GM18907 (cell line): ENCODE measurements at regions not wholly inside any gene's neighbourhood (a gene's known extent, or its start where the extent isn't known, plus 50 kb on each side); places are given as distances from the start of the nearest gene placed in this dataset.
"Not testable (repeated sequence)": the region's sequence is repeated elsewhere in the genome, so short reads cannot be mapped to it uniquely, and the experiment has no call there.

Experiments used
- ATAC-seq: cut with Tn5 transposase; IDR thresholded peaks from one replicate; pipeline ENCODE4 v1.9.1; 2021; ENCODE audit warnings: mild to moderate bottlenecking, moderate library complexity; ENCODE audit not compliant: unreplicated experiment

DNA sequence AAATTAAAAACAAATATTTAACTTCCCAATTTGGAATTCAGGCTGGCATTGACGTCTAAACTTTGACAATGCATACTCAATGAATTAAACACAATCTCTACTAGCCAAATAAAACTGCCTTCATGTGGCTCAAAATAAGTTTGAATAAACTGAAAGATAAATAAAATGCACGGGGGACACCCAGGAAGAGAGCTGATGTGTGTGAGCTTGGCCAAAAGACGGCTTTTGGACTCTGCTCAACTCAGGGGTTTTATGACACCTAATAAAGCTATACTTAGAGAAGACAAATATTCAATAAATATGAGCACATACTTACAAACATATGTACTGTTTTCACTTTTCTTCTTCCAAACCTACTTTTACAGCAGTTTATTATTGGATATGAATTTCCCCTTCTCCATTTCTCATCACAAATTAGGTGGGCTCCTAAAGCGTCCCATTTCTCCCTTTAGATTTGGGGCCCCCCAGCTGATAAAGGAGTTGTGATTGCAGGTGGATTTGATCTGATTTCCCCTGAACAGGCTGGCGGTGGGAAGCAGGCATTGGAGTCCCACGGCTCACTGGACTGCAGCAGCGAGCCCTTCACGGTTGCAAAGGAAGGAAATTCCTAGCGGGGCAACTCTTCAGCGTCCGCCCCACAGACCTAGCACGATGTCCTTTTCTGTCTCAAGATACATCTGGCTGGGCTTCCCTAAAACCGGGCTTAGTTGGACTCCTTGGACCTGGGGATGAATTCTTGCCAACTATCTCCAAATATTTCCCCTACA is 79.6 kb downstream of the INSIG1 start:
- no peak for ATAC-seq

DNA sequence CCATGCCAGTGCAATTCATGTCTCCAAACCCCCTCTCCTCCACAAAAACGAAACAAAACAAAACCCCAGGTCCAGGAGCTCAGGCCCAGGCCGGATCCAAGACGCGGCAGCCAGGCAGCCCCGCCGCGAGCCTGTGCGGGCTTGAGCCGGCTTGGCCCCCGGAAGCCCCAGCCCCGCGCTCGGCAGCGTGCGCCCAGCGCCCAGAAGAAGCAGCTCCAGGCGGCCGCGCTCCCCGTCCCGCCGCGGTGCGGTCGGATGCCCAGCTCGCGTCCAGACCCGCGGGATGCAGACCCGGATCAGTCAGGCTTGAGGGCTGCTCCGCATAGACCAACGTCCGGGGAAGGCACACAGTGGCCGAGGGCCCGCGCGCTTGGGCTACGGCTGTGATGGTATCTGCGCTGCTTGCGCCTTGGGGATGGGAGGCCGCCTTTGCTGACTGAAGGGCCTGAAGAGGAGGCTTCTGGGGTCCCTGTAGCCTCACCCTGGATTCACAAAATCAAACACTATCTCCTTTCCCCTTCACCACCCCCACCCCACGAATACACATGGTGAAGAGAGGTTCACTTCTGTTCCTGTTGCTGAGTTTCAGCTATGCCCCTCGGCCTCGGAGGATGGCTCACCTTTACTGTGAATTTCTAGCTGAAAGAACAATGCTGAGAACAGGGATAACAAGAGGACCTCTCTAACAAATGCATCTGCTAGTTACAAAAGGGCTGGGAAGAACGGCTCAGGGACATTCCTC is 79.9 kb upstream of the EN2 start:
- no peak for ATAC-seq

DNA sequence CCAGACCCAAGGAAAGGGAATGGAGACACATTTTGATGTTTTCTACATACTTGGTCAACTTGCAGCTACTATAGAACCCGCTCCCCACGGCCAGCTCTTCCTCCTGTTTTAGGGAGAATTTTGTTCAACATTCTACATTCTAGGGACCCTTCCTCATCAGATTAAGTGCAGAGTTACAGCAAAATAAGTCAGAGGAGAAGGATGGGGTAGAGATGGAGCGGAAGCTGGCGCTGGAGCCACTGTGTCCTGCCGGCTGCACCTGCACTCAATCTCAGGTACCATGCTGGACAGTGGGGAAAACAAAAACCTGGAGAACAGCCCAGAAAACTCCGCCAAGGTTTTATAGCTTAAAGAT is 79.4 kb upstream of the EN2 start:
- ATAC-seq, result no peak

DNA sequence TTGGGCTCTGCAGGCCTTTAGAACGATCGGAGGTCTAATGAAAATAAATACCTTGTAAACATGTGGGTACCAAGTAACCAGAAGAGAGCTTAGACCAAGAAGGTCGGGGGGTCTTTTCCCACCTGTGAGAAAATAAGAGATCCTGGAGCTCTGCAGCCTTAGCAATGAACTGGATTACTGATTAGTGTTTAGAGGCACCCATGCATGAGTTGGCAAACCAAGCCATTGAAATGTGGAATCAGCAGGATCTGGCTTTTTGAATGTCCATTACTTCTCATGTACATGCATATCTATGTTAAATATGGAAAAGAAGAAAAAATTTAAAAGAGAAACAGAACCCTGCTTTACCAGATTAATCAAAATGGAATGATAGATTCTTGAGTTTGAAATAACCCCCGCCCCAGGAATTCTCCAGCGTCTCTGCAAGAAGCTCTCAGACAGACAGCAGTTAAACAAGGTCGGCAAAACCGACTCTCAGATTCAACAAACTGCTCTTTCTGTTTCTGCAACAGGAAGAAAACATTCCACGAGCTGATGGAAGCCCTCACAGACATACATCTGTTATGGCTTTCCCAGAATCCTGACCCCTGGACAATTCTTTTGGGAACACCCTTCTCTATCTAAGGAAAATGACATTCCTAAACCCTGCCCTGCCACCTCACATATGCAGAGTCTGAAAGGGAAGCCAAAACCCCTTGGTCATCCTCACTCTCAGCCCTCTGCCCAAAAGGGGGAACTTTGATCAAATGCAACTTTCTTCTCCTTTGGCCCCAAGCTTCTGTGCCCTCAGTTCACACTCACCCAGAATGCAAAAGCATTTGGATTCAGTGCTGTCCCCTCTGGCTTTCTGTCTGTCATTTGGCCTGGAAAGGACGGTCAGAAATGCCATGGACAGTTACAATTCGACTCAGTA is 78.7 kb upstream of the EN2 start:
- no peak for ATAC-seq

DNA sequence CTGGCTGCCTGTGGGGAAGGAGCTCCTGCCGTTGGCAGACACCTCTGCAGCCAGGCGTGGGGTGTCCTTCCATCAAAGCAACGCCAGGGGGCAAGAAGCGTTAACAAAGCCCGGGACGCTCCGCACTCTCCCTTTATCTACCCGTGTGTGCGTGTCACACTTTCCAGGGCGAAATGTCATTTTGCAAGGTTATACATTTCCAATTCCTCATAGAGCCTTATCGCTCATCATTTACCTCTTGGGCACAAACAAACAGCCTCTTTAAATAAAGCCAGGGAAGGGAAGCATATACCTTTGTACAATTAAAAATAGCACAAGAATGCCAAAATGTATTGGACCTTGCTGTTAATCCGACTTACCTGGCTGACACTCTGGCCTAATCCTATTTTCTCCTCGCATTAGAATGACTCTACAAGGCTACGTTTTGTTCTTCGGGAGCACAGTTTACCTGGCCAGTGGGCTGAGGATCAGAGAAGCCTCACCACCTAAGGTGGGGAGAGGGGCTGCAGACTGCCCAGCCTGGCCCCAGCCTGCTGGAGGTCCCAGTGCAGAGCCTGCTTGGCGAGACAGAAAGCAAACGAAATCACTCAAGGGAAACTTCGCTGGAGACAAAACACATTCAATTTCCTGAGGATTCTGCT is 77.6 kb upstream of the EN2 start:
- peak; percentile 90 for ATAC-seq

DNA sequence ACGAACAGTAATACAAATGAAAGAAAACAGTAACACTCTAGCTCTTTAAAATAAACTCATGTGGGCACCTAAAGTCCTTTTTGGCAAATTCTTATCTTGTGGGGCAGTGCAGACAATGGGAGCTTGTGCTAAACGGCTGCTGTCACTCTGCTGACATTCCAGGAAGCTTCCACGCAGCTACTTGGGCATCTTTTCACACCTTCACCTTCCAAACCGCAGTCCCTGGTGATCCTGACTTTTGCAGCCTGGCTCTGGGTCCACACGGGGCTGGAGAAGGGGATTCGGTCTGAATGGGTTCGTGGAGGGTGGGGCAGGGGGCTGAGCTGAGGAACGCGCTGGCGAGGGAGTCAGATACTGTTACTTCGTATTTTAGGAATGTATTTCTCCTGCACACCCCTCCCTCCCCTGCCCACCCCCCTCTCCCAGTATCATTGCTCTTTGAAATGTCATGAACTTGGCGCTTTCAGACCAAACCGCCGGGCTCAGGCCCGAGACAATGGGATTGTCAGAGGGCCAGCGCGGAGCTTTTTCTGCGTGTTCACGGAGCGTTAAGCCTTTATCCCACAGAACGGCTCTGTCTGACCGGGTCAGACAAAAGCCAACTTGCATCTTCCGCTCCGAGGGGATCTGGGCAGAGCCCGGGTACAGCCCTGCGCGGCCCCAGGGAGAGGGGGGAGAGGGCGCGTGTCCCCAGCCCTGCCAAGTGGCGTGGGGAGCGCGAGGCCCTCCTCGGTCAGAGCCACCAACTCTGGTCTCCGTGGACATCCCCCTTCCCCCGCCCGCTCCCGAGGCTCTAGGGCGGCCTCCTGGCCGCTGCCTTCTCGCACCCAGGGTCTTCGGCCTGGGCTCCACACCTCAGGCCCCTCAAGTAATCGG is 76.7 kb upstream of the EN2 start:
- no peak for ATAC-seq

DNA sequence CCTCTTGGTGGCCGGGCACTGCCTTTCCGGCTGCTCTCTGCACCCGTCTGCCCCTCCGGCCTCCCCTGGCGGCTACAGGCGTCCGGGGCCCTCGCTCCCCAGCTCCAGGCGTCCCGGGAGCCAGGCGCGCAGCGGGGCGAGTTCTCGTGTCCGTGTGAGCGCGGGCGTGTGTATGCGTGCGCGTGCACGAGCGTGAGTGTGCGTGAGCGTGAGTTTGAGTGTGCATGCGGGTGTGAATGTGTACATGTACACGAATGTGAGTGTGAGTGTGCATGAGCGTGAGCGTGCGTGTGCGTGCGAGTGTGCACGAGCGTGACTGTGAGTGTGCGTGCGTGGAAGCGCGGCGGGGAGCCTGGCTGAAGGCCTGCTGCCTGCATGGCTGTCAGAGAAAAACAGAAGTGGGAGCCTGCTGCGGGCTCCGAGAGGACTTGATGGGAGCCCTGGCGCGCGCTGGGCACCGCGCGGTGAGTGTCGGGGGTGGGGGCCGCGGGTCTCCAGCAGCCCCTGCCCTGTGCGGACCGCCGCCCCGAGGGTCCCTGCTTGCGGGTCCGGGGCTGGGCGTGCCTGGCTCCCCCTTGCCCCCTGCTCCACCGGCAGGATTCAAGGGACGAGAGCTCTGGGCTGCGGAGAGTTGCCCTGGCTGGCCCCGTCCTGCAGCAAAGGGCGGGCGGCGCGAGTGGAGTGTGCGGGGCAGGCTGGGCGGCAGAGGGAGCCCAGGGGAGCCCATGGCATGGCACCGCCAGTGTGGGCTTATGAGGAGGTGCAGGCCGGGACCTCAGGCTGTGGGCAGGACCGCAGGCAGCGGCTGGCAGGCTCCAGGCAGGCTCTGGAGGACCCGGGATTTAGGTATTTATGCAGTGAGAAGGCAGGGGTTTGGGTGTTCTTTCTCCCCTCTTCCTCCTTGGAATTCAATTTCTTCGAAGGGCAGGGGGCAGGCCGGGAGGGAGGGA is 75.8 kb upstream of the EN2 start:
- no peak for ATAC-seq

DNA sequence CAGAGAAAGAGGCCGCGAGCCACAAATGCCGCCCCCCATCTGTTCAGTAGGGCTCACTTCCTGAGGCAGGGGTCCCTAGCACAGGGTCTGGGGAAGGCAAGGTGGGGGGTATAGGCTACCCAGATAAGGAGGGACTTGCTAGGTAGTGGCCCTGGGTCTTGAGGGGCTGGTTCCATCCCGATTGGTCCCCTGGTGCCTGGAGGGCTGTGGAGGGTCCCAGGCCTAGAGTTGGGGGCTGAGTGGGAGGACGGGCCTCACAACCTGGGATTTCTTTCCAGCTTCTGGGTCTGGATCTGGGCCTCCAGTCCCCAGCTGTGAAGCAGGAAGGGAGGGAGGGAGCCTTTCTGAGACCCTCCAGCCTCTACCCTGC is 75.1 kb upstream of the EN2 start:
- ATAC-seq, result no peak

DNA sequence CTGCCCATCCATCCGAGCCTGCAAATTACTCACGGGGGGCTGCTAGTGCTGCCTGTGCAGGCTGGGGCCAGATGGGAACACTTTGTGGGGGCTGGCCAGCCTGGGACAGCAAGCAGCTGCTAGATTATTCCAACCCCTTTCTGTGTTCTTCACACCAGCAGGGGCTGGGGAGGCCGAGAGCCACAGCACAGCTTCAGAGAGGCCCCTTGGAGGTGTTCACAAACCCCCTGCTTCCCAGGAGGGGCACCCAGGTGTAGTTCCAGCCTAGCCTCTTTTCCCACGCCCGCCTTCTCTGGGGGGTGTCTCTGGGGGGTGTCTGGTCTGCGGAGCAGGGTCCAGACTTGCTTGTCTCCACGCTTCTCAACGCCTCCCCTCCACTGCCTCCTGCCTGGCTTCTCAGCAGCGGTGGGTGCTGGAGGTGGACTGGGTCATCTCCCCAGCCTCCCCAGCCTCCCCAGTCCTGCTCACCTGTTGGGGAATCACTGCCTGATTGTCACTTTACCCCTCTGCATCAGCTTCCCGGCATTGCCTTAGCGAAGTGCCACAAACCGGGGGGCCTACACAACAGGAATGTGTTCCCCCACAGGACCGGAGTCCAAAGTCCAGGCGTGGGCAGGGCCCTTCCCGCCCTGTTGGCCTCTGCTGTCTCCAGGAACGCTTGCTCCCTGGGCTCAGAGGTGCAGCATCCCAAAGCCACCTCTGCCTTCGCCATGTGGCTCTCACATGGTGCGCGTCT is 74.0 kb upstream of the EN2 start:
- ATAC-seq, result no peak

DNA sequence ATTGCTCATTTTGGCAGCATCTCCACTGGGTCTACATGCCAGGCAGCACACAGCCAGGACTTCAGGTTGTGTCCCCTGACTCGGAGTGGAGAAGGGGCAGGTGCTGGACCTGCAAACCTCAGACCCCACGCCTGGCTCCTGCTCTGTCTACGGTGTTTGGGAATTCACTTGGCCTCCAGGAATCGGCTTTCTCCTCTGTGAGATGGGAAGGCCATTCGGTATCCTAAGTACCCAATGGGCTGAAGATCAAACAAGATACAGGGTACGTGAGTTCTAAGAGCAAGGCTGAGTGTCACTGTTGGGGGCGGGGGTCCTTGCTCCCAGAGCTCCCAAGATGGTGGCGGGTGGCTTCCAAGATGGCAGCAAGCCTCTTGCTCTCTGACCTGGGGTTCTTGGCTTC is 73.2 kb upstream of the EN2 start:
- no peak for ATAC-seq

DNA sequence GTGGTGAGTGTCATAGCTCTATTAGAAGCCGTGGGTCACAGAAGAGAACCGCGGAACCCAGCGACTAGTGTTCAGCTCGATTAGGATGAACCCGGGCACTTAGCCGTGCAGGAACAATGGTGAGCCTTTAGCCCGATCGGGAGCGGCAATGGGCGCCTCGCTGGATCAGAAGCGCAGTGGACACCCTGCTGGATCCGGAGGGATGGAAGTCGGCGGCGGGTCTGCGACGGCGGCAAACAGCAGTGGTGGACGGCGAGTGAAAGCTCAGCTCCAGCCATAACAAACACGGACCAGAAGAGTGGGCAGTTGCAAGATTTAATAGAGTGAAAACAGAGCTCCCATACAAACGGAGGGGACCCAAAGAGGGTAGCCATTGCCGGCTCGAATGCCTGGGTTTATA is 72.7 kb upstream of the EN2 start:
- not testable (repeated sequence) for ATAC-seq

DNA sequence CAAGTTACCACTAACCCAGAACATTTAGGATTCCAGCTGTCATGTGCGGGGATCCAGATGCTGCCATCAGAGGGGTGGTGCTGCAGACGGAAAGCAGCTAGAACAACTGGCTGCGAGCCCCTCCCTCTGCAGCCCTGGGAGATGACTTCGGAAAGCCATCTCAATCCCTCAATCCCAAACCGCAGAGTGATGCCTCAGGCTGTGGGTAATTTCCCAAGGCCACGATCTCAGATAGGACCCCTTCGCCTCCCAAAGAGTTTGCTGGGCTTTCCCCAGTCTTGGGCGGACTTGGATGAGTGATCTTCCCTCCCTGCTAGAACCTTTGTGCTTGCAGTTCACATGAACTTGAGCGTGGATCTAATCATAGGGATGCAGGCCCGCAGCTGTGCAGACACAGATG is 71.3 kb upstream of the EN2 start:
- no peak for ATAC-seq

DNA sequence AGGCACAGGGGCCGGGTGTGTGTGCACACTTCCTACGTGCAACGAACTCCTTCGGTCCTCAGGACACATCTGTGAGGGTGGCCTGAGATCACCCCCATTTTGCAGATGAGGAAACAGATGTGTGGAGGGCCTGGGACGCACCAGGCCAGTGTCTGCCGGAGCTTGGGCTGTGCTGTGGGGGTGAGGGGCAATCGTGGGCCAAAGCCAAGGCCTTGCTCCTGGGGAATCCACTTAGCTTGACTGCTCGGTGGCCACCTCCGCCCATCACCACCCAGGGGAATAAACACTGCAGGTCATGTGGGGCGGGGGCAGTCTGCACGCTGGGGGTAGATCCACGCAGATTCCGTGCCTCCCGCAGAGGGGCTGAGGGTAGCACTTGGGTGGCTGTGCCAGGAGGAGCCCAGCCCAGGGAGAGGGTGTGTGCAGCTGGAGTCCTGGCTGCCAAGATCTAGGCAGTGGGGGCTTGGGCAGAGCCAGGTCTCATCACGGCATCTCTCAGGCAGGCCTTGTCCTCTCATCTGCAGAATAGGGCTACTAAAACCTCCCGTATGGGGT is 70.8 kb upstream of the EN2 start:
- no peak for ATAC-seq

DNA sequence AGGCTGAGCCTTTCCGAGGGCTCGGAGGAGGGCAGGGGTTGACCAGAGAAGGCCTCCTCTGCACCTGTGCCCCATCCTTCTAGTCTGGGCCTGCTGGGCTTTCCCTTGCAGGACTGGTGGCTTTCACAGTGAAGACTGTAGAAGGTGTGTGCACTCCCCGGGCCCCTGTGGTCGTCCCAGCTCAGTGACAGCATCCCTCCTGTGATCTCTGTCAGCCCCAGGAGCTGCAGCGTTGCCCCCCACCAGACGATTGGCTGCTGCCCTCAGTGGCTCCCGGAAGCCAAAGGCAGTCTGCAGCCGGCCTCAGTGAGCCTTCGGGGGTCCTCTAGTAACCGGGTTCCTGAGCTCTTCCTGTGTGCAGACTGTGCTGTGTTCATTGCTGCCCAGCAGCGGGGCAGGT is 69.4 kb upstream of the EN2 start:
- ATAC-seq, result no peak

DNA sequence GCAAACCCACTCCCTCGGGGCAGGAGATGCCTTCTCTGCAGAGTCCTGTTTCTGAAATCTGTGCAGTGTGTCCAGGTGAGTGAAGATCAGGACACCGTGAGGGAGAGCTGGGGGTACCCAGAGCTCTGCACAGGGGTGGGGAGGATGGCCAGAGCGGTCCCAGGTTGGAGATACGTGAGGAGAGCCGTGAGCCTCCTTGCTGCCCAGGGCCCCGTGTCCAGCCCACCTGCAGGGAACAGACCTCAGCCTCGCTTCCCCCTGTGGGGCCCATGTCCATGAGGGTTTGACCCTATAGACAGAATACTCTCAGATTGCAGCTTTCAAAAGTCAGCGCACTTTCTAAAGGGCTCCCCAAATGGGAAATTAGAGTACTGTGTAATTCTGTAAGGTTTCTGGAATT is 66.5 kb upstream of the EN2 start:
- no peak for ATAC-seq

DNA sequence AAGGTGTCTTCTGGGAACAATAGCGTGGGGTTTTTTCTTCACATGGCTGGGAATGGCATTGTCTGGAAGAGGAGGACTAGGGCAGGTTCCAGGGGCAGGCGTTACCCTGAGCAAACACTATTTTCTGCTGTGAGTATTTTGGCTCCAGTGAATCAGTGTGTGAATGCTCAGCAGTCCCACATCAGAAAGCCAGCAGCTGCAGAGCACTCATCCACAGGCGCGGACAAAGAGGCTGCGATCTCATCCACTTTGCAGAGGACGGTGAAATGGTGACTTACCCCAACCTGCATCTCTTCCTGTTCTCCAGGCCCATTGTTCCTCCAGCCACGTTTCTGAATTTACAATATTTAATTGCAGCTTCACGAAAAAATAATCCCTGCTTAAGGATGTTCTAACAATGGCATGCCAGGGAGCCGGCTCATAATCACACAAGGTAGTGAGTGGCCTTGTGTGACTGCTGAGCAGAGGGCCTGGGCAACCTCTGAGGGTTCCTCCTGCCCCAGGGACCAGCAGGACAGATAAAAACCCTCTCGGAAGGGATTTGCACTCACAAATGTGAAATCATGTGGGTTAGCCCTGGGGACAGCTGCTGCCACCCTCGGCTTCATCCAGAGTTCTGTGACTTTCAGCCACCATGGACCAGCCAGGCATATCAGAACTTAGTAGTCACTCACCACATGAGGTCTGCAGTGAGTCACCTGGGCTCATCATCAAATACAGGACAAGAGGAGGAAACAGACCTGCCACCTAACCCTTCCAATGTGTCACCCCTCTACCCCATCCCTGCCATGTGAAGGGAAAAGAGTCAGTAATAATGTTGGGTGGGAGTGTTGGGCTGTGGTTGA is 65.0 kb upstream of the EN2 start:
- no peak for ATAC-seq

DNA sequence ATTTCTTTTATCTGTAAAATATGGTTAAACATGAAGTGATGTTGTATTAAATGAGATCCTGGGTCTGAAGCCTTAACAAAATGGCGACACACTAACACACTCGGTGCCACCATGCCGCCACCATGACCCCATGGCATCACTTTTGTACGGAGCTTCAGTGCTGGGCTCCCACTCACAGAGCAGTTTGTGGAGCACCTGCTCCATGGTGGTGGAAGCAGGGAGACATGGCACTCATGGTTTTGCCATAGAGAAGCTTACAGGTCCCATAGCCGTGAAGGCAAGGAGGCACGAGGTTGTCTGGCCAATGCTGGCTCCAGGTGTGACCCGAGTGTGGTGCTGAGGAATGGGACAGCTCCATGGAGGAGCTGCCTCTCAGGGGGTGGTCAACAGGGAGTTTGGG is 63.5 kb upstream of the EN2 start:
- no peak for ATAC-seq
